Forelimb muscle (tissue), 1 donor: ENCODE measurements at regions not wholly inside any gene's neighbourhood (a gene's known extent, or its start where the extent isn't known, plus 50 kb on each side); places are given as distances from the start of the nearest gene placed in this dataset.

ENCODE experiments used
- DNase-seq: peaks from one replicate; pipeline ENCODE4 v3.0.0-alpha.2; 2013; ENCODE audit warnings: low read depth

DNA sequence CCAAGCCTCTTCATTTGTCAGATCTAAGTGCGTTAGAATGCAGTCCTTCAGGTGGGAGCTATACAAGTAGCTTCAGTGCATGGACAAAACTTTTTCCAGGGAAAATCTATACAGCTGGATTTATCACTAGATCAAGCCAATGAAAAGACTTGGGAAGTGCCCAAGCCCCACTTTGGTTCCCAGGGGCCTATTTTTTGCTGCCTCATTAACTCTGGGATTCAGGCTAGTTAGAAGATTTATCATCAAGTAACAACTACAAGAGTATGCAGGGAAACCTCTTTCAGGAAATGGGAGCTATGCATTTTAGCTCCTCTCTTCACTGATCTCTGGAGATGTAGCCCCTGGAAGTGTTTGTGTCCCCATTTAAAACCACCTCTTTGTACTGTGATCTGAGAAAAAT is 908.8 kb downstream of the SQOR start:
- DNase-seq: no peak

- no peak for DNase-seq
Observed at GRCh38 chr15:46548989-46549388, 914.2 kb downstream of the SQOR start.

GRCh38 chr15:46552316-46552715 is 917.5 kb downstream of the SQOR start:
- DNase-seq: no peak

DNA sequence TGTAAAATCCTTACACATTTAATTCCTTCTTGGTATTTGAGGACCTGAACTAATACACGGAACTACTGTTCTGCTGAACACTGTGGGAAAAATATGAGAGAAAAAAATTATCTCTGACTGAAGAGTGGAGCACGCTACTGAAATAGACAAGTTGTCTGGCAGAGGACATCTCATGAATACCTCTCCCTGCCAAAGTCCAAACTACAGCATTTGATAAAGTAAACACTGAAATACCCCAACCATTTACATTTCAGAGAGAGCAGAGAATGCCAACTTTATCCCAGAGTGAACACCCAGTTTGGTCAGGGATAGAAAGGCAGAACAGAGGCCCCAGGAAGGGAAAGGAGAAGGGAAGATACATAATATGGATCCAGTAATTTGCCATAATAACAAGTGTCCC is 920.7 kb downstream of the SQOR start:
- DNase-seq: no peak

- no peak for DNase-seq
Observed at GRCh38 chr15:46556010-46556409, 921.2 kb downstream of the SQOR start.

- DNase-seq: no peak
Observed at GRCh38 chr15:46556559-46557379, 921.9 kb downstream of the SQOR start.

DNA sequence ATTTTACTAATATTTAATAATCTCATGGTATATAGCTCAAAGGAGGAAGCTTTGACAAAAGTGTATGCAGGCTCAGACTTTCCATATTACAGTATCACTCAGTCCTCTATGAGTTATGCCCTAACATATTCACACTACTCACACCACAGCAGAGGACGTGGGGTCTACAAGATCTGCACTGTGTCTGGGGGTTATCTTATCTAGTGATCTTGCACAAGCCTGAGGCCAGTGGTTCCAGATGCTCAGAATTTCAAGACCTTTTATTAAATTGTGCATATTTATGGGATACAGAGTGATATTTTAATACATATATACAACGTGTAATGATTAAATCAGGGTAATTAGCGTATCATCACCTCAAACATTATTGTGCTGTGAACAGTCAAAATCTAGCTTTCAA is 933.1 kb downstream of the SQOR start:
- no peak for DNase-seq

GRCh38 chr15:46569781-46570180 is 935.0 kb downstream of the SQOR start:
- no peak for DNase-seq

GRCh38 chr15:46576646-46577395 is 942.0 kb downstream of the SQOR start:
- DNase-seq: no peak

- DNase-seq: no peak
Observed at GRCh38 chr15:46577767-46578166, 942.9 kb downstream of the SQOR start.

DNA sequence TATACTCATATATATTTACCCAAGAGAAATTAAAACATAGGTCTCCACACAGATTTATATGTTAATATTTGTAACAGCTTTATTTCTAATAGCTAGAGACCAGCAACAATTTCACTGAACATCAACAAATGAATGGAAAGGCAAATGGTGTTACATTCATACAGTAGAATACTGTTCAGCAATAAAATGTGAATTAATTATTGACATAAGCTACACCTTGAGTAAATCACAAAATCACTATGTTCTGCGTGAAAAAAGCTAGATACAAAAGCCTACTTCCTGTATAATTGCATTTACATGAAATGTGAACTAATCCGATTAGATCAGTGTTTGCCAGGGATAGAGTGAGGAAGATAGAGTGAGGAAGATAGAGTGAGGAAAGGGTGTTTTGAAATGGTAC is 945.7 kb downstream of the SQOR start:
- DNase-seq: no peak

- no peak for DNase-seq
Observed at GRCh38 chr15:46580924-46581323, 946.1 kb downstream of the SQOR start.

DNA sequence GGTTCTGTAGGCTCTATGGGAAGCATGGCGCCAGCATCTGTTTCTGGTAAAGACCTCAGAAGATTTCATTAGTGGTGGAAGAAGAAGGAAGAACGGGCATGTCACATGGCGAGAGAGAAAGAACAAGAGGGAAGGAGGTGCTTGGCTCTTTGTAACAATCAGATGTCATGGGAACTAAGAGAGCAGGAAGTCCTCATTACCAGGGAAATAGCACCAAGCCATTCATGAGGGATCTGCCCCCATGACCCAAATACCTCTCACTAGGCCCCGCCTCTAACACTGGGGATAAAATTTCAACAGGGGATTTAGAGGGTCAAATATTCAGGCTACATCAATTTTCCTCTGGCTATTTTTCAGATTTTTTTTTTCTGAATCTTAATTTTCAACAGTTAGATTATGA is 954.3 kb downstream of the SQOR start:
- DNase-seq: no peak

DNA sequence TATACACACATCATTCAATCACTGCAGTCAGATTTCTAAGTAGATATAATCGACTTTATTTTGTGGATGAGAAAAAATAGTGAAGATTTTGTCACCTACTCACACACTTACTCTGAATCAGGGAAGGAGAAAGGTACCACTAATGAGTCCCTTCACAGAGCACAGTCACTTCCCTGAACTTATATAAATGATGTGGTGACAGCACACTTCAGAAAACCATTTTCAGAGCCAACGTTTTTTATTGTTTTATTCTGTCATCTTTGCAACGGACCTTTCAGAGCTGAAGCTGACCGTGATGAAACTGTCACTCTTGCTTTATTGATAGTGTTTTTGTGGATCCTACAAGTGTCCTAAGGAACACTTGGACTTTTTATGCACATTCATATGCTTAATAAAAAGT is 956.6 kb downstream of the SQOR start:
- no peak for DNase-seq

DNA sequence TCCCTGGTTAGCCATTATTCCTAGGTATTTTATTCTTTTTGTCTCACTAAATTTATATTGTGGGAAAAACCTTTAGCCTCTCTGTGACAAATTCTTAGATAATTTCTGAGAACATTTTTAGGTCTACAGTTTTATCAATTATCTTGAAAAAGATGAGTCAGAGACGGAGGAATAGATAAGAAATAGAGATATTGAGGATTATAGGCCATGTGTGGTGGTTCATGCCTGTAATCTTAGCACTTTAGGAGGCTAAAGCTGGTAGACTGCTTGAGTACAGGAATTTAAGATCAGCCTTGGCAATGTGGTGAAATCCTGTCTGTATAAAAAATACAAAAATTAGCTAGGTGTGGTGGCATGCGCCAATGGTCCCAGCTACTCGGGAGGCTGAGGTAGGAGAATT is 960.2 kb downstream of the SQOR start:
- no peak for DNase-seq

GRCh38 chr15:46607077-46607476 is 972.2 kb downstream of the SQOR start:
- DNase-seq: no peak

GRCh38 chr15:46616033-46616432 is 981.2 kb downstream of the SQOR start:
- DNase-seq: no peak

- DNase-seq: no peak
Observed at GRCh38 chr15:46617507-46617906, 982.7 kb downstream of the SQOR start.

- DNase-seq: no peak
Observed at GRCh38 chr15:46618984-46619383, 984.2 kb downstream of the SQOR start.

GRCh38 chr15:46620392-46621013 is 985.7 kb downstream of the SQOR start:
- DNase-seq: no peak

DNA sequence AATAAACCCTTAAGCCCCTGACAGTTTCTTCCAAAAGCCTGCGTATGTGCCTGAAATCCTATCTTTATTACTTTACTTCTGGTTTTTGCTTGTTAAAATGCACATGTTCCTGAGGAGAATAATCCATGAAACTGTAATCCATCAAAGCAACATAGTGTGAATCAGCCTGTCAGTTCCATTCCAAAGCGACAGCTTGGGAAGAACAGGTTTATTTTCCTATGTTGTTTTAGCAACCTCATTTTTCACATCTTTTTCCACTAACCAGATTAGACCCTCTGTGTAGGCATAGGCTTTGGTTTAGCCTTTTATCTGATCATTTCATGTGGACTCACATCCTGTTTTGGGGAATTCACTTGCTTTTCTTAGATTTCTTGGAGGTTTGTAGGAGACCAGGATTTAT is 988.0 kb downstream of the SQOR start:
- no peak for DNase-seq

DNA sequence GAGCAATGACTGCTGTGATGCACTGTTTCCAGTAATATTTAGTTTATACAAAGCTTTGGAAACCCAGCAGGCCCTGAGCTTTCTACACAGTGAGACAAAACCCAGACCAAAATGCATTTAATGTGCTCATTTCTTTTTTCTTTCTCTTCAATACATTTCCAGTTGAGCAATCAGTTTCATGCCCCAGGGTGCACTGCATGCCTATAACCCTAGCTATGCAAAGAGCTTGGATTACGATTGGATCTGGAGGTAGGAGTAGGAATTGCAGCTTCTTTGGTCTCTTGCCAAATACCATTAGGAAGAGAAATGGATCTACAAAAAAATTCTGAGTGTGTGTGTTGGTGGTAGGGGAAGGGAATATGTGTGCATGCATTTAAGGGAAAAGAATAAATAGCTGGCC is 1001.4 kb downstream of the SQOR start:
- DNase-seq: no peak
